Activated naive CD8-positive, alpha-beta T cell treated with anti-CD3 and anti-CD28 coated beads, Interleukin-2, amount 10 ng/mL, durations not matched to agents 7 days and 5 days (primary cell): ENCODE measurements at regions not wholly inside any gene's neighbourhood (a gene's known extent, or its start where the extent isn't known, plus 50 kb on each side); places are given as distances from the start of the nearest gene placed in this dataset.
"Not testable (repeated sequence)": the region's sequence is repeated elsewhere in the genome, so short reads cannot be mapped to it uniquely, and the experiment has no call there.

Source experiments
- ATAC-seq: fragments of 150-1000 bp; cut with Tn5 transposase; one replicate; pipeline ENCODE4 v1.10.0; 2021; ENCODE audit warnings: low read depth, moderate library complexity
- POLR2A ChIA-PET: fragments of 350-600 bp; sonication (Branson Sonifier 250); formaldehyde crosslinking; loops from one replicate; lab custom pipeline; 2021; ENCODE audit warnings: antibody characterized with exemption; lab: Charles Lee
- DNase-seq: peaks from one replicate; pipeline ENCODE4 v3.0.0; 2021
- H3K27ac Mint-ChIP-seq: one replicate; pipeline ENCODE4 v1.8.0; 2022; ENCODE audit warnings: mild to moderate bottlenecking, mixed read lengths
- H3K27me3 Mint-ChIP-seq: one replicate; pipeline ENCODE4 v1.8.0; 2022; ENCODE audit warnings: mild to moderate bottlenecking, moderate library complexity, mixed read lengths
- H3K36me3 Mint-ChIP-seq: one replicate; pipeline ENCODE4 v1.8.0; 2021; ENCODE audit warnings: mild to moderate bottlenecking, mixed read lengths
- H3K4me1 Mint-ChIP-seq: one replicate; pipeline ENCODE4 v1.8.0; 2021; ENCODE audit warnings: mixed read lengths
- H3K4me3 Mint-ChIP-seq: one replicate; pipeline ENCODE4 v1.8.0; 2022; ENCODE audit warnings: mild to moderate bottlenecking, moderate library complexity, mixed read lengths
- H3K9me3 Mint-ChIP-seq: one replicate; pipeline ENCODE4 v1.8.0; 2021; ENCODE audit warnings: mixed read lengths

DNA sequence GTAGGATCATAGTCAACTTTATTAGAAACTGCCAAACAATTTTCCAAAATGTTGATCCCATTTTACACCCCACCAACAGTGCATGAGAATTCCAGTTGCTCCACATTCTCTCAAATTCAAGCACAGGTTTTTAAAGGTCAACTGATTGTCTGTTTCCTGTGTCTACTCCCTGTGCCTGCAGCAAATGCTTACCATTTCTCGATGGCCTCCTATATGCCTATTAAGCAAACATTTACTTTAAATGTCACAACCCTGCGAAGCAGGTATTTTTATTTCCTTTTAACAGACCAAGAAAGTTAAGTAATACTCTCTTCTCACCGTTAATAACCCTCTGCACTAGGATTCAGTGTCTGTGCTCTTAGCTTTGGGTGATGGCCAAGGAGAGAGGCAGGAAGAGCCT lies 163.8 kb upstream of the EPB41L3 start:
- no peak overlapping the region for H3K4me3 Mint-ChIP-seq
- DNase-seq (no peak), ATAC-seq (no peak)
- H3K36me3 Mint-ChIP-seq = no peaks in the 10 kb centered on the region
- POLR2A ChIA-PET = no interaction called here
- H3K4me1 Mint-ChIP-seq = no peaks in the 10 kb centered on the region
- no peaks in the 10 kb centered on the region for H3K9me3 Mint-ChIP-seq
- H3K27ac Mint-ChIP-seq = no peak overlapping the region
- peaks cover 6% of the 10 kb centered on the region for H3K27me3 Mint-ChIP-seq

DNA sequence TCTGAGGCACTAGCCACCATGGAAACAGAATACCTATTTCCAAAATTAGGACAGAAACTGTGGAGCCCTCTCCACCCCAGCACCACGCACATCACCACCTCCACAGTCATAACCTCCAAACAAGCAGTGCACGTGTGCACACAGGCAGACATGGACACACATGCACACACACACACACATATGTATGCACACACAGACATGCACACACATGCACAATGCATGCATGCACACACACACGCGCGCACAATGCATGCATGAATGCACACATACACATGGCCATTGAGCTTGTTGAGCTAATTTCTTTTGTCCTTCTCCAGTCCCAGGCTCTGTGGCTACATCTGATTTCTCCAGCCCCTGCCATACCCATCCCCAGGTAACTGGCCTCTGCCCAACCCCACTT lies 161.6 kb upstream of the EPB41L3 start:
- no peak overlapping the region for H3K4me3 Mint-ChIP-seq
- H3K27me3 Mint-ChIP-seq = peaks cover 6% of the 10 kb centered on the region
- no peaks in the 10 kb centered on the region for H3K36me3 Mint-ChIP-seq
- DNase-seq (no peak), ATAC-seq (no peak)
- H3K4me1 Mint-ChIP-seq = no peaks in the 10 kb centered on the region
- POLR2A ChIA-PET = no interaction called here
- no peaks in the 10 kb centered on the region for H3K9me3 Mint-ChIP-seq
- H3K27ac Mint-ChIP-seq = no peak overlapping the region

- Mint-ChIP-seq H3K36me3 (no peaks in the 10 kb centered on the region), H3K4me1 (no peaks in the 10 kb centered on the region)
- no peak for DNase-seq
These were observed 161.1 kb upstream of the EPB41L3 start for GRCh38 chr18:5704847-5705246.

GRCh38 chr18:5702016-5702415 lies 158.2 kb upstream of the EPB41L3 start:
- POLR2A ChIA-PET, H3K9me3 Mint-ChIP-seq, ATAC-seq, H3K4me1 Mint-ChIP-seq, H3K36me3 Mint-ChIP-seq, H3K27me3 Mint-ChIP-seq, DNase-seq, H3K27ac Mint-ChIP-seq, H3K4me3 Mint-ChIP-seq: not testable (repeated sequence)

More at GRCh38 chr18:5704847-5705246, 161.1 kb upstream of the EPB41L3 start:
- ATAC-seq = no peak
- Mint-ChIP-seq H3K9me3 (no peaks in the 10 kb centered on the region), H3K4me3 (no peak overlapping the region), H3K27me3 (peaks cover 6% of the 10 kb centered on the region), H3K27ac (no peak overlapping the region)
- POLR2A ChIA-PET = no interaction called here

- POLR2A ChIA-PET = no interaction called here
- Mint-ChIP-seq H3K27me3 (peaks cover 1% of the 10 kb centered on the region), H3K36me3 (no peaks in the 10 kb centered on the region), H3K9me3 (peaks cover 4% of the 10 kb centered on the region), H3K4me3 (no peak overlapping the region), H3K4me1 (no peaks in the 10 kb centered on the region), H3K27ac (no peak overlapping the region)
- DNase-seq = no peak
- no peak for ATAC-seq
These were observed 150.0 kb upstream of the EPB41L3 start for GRCh38 chr18:5693699-5694294.

DNA sequence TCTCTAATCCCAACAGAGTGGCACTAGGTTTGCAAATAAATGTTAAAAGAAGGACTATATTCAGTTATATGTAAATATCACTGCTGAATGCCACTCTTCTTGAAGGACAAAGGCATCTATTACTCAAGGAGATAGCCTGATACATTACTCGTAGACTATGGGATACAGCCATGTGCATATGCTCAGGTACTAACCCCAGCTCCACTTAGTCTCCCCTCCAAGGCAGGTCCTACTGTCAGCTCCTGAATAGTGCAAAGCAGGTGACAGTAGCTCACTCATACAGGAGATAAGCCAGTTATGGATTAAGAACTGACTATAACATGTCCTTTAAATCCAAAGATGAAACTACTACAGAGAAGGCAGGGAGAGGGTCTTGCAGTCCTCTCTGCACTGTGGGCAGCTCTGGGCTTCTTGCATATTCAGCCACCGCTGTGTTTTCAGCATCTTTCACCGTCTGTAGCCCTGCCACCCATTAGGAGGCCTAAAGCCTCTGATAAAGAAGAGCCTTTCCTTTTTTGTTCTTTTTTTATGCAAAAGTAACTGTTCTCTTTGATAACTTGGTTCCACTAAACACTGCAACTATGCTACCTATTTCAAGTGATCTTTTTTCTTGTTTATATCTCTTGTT lies 135.1 kb upstream of the EPB41L3 start:
- Mint-ChIP-seq H3K4me1 (no peaks in the 10 kb centered on the region), H3K27ac (no peak overlapping the region), H3K9me3 (no peaks in the 10 kb centered on the region), H3K4me3 (no peak overlapping the region), H3K36me3 (no peaks in the 10 kb centered on the region), H3K27me3 (peaks cover 3% of the 10 kb centered on the region)
- POLR2A ChIA-PET = no interaction called here
- ATAC-seq (no peak), DNase-seq (no peak)

DNA sequence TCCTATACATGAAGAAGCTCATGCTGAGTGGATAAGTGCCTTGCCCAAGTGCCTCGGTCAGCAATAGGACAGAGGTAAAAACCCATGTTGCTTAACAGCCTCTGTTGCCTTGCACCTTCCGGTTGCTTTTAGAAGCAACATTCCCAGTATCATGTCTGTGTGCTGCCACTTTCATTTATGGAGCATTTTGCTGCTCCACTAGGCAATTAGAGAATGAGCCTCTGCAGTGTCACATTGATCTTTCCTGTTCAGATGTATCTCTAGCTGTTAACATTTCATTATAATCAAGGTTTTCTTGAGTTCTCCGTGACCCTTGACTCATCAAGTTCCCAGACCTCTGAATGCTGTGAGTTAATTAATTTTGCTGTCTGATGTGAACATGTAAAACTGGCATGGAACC lies 134.5 kb upstream of the EPB41L3 start:
- H3K36me3 Mint-ChIP-seq = no peaks in the 10 kb centered on the region
- peaks cover 3% of the 10 kb centered on the region for H3K27me3 Mint-ChIP-seq
- no peaks in the 10 kb centered on the region for H3K9me3 Mint-ChIP-seq
- DNase-seq (no peak), ATAC-seq (no peak)
- H3K4me3 Mint-ChIP-seq = no peak overlapping the region
- H3K27ac Mint-ChIP-seq = no peak overlapping the region
- POLR2A ChIA-PET = no interaction called here
- H3K4me1 Mint-ChIP-seq = no peaks in the 10 kb centered on the region

- no peaks in the 10 kb centered on the region for H3K4me1 Mint-ChIP-seq
- no peak overlapping the region for H3K27ac Mint-ChIP-seq
- POLR2A ChIA-PET = no interaction called here
- ATAC-seq (no peak), DNase-seq (no peak)
- H3K27me3 Mint-ChIP-seq = peaks cover 3% of the 10 kb centered on the region
- no peaks in the 10 kb centered on the region for H3K9me3 Mint-ChIP-seq
- H3K4me3 Mint-ChIP-seq = no peak overlapping the region
- no peaks in the 10 kb centered on the region for H3K36me3 Mint-ChIP-seq
These were observed 129.8 kb upstream of the EPB41L3 start for GRCh38 chr18:5673616-5674015.

DNA sequence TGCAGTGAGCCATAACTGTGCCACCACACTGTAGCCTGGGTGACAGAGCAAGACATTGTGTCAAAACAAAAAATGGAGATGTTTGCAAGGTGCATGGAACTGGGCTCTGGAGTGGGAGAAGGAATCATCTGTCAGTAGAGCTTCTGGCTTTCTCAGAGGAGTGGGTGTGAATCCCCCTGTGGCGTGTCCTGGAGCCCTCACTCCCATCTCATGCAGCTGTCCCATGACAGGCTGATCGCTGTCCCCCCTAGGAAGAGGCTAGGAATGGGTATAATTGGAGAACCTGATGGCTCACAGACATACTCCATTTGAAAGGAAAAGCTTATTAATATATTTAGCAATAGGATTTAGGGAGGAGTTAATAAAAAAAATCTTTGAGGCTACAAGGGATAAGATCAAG lies 125.8 kb upstream of the EPB41L3 start:
- no peak overlapping the region for H3K4me3 Mint-ChIP-seq

GRCh38 chr18:5668087-5668715 lies 124.4 kb upstream of the EPB41L3 start:
- DNase-seq (no peak), ATAC-seq (no peak)
- H3K36me3 Mint-ChIP-seq = no peaks in the 10 kb centered on the region
- no peaks in the 10 kb centered on the region for H3K27me3 Mint-ChIP-seq
- no peak overlapping the region for H3K4me3 Mint-ChIP-seq
- peaks cover 1% of the 10 kb centered on the region for H3K9me3 Mint-ChIP-seq
- POLR2A ChIA-PET = no interaction called here
- H3K4me1 Mint-ChIP-seq = no peaks in the 10 kb centered on the region
- no peak overlapping the region for H3K27ac Mint-ChIP-seq

More for the DNA sequence above, 125.8 kb upstream of the EPB41L3 start:
- POLR2A ChIA-PET = no interaction called here
- ATAC-seq (no peak), DNase-seq (no peak)
- peaks cover 1% of the 10 kb centered on the region for H3K9me3 Mint-ChIP-seq
- H3K36me3 Mint-ChIP-seq = no peaks in the 10 kb centered on the region
- H3K27me3 Mint-ChIP-seq = no peaks in the 10 kb centered on the region
- H3K4me1 Mint-ChIP-seq = no peaks in the 10 kb centered on the region
- H3K27ac Mint-ChIP-seq = no peak overlapping the region

GRCh38 chr18:5667356-5667755 lies 123.6 kb upstream of the EPB41L3 start:
- H3K27me3 Mint-ChIP-seq = no peaks in the 10 kb centered on the region
- H3K4me1 Mint-ChIP-seq = no peaks in the 10 kb centered on the region
- H3K4me3 Mint-ChIP-seq = no peak overlapping the region
- no peak for ATAC-seq
- no peak overlapping the region for H3K27ac Mint-ChIP-seq
- no peak for DNase-seq
- POLR2A ChIA-PET = no interaction called here
- no peaks in the 10 kb centered on the region for H3K36me3 Mint-ChIP-seq
- peaks cover 1% of the 10 kb centered on the region for H3K9me3 Mint-ChIP-seq

GRCh38 chr18:5662586-5663090 lies 118.8 kb upstream of the EPB41L3 start:
- no peaks in the 10 kb centered on the region for H3K4me1 Mint-ChIP-seq
- DNase-seq (no peak), ATAC-seq (no peak)
- H3K27me3 Mint-ChIP-seq = peaks cover 3% of the 10 kb centered on the region
- H3K27ac Mint-ChIP-seq = no peak overlapping the region
- no peaks in the 10 kb centered on the region for H3K36me3 Mint-ChIP-seq
- H3K9me3 Mint-ChIP-seq = peaks cover 1% of the 10 kb centered on the region
- no peak overlapping the region for H3K4me3 Mint-ChIP-seq
- POLR2A ChIA-PET = no interaction called here

GRCh38 chr18:5661179-5661578 lies 117.4 kb upstream of the EPB41L3 start:
- Mint-ChIP-seq H3K36me3 (no peaks in the 10 kb centered on the region), H3K9me3 (peaks cover 1% of the 10 kb centered on the region), H3K4me1 (no peaks in the 10 kb centered on the region), H3K27ac (no peak overlapping the region), H3K27me3 (peaks cover 3% of the 10 kb centered on the region), H3K4me3 (no peak overlapping the region)
- POLR2A ChIA-PET = no interaction called here
- DNase-seq (no peak), ATAC-seq (no peak)

DNA sequence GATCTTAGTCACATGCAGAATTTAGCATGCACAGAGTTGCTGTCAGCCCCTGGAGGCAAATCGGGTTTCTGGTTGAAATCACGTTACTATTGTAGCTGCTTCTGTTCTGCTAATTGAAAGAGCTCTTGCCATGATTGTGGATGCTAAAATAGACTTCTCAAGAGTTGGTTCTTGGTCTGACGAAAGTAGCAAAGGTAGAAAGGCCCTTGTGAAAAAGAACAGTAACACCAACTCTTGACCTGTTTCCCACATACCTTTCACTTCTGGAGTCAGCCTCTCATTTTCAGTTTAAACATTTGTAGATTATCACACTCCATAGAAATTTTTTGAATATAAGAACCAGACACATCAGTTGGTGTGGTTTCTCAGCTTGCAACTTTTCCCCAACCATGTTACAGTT lies 110.0 kb upstream of the EPB41L3 start:
- H3K9me3 Mint-ChIP-seq = no peaks in the 10 kb centered on the region
- no peak overlapping the region for H3K4me3 Mint-ChIP-seq
- no peaks in the 10 kb centered on the region for H3K4me1 Mint-ChIP-seq
- H3K27ac Mint-ChIP-seq = no peak overlapping the region
- POLR2A ChIA-PET = no interaction called here
- ATAC-seq (no peak), DNase-seq (no peak)
- H3K36me3 Mint-ChIP-seq = no peaks in the 10 kb centered on the region
- H3K27me3 Mint-ChIP-seq = peaks cover 1% of the 10 kb centered on the region
